ENCODE measurements at regions not wholly inside any gene's neighbourhood (a gene's known extent, or its start where the extent isn't known, plus 50 kb on each side); places are given as distances from the start of the nearest gene placed in this dataset.

DNA sequence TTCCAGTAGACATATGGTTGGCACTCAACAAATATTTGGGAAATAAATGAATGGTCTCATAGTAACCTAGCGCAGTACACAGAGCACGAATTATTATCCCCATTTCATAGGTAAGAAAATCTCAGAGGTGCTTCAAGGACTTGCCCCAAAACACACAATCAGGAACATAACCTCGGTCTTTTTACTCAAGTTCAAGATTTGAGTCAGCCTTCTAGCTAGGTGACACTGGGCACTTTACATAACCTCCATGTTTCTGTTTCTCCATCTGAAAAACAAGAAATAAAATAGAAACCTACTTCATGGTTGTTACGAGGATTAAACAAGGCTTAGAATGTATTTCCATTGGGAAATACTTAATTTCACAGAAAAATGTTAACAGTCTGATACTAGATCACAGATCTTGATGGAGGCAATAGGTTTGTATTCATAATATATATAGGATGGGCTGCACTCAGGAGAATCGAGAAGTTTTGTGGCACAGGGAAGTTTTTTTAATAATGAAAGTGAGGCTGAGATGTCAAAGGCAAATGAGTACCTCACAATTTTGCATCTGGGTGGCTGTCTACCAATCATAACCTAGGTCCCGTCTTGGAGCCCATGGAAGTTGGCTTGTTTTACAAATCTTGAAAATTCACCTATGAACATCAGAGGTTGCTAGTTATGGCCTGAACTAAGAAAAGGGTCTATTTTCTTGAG lies 147.4 kb upstream of the ZC3H12C start:
- no peak for TF ChIP-seq CTCF (IDR thresholded peaks at IDR 0.05)
- TF ChIP-seq POLR2AphosphoS5 (IDR thresholded peaks at IDR 0.05) = no peak
- TF ChIP-seq POLR2A (IDR thresholded peaks at IDR 0.05) = no peak
